ENCODE measurements at regions not wholly inside any gene's neighbourhood (a gene's known extent, or its start where the extent isn't known, plus 50 kb on each side); places are given as distances from the start of the nearest gene placed in this dataset.

GRCh38 chr3:125645616-125646015 is 50.3 kb upstream of the OSBPL11 start:
- no peak for TF ChIP-seq POLR2AphosphoS5 (IDR thresholded peaks at IDR 0.05; ENCODE audit: low read depth, low read length)
- no peak for TF ChIP-seq TAF1 (IDR thresholded peaks at IDR 0.05; ENCODE audit: low read depth, low read length)
- TF ChIP-seq PAX5 (IDR thresholded peaks at IDR 0.05; ENCODE audit: insufficient read depth, low read length, severe bottlenecking), result no peak
- TF ChIP-seq POLR2A (IDR thresholded peaks at IDR 0.05; ENCODE audit: low read depth, low read length), result no peak
- TF ChIP-seq POU2F2 (IDR thresholded peaks at IDR 0.05; ENCODE audit: low read depth, low read length), result no peak
- no peak for TF ChIP-seq SPI1 (IDR thresholded peaks at IDR 0.05; ENCODE audit: low read depth, low read length)
- FAIRE-seq, result no peak
- DNase-seq (ENCODE audit: insufficient read length, low spot score), result no peak

GRCh38 chr3:125646581-125646980 is 51.3 kb upstream of the OSBPL11 start:
- FAIRE-seq, result no peak
- TF ChIP-seq PAX5 (IDR thresholded peaks at IDR 0.05; ENCODE audit: insufficient read depth, low read length, severe bottlenecking) (no peak), POU2F2 (IDR thresholded peaks at IDR 0.05; ENCODE audit: low read depth, low read length) (no peak), SPI1 (IDR thresholded peaks at IDR 0.05; ENCODE audit: low read depth, low read length) (no peak), POLR2A (IDR thresholded peaks at IDR 0.05; ENCODE audit: low read depth, low read length) (no peak), TAF1 (IDR thresholded peaks at IDR 0.05; ENCODE audit: low read depth, low read length) (no peak), POLR2AphosphoS5 (IDR thresholded peaks at IDR 0.05; ENCODE audit: low read depth, low read length) (no peak)
- DNase-seq (ENCODE audit: insufficient read length, low spot score), result no peak

- FAIRE-seq (no peak), DNase-seq (ENCODE audit: insufficient read length, low spot score) (no peak)
- no peak for TF ChIP-seq SPI1 (IDR thresholded peaks at IDR 0.05; ENCODE audit: low read depth, low read length)
- TF ChIP-seq PAX5 (IDR thresholded peaks at IDR 0.05; ENCODE audit: insufficient read depth, low read length, severe bottlenecking), result no peak
- no peak for TF ChIP-seq TAF1 (IDR thresholded peaks at IDR 0.05; ENCODE audit: low read depth, low read length)
These were observed 52.2 kb upstream of the OSBPL11 start for GRCh38 chr3:125647318-125648014.

- DNase-seq (ENCODE audit: insufficient read length, low spot score) (no peak), FAIRE-seq (no peak)
- no peak for TF ChIP-seq SPI1 (IDR thresholded peaks at IDR 0.05; ENCODE audit: low read depth, low read length)
- no peak for TF ChIP-seq PAX5 (IDR thresholded peaks at IDR 0.05; ENCODE audit: insufficient read depth, low read length, severe bottlenecking)
- TF ChIP-seq POLR2A (IDR thresholded peaks at IDR 0.05; ENCODE audit: low read depth, low read length), result no peak
- no peak for TF ChIP-seq POU2F2 (IDR thresholded peaks at IDR 0.05; ENCODE audit: low read depth, low read length)
- no peak for TF ChIP-seq POLR2AphosphoS5 (IDR thresholded peaks at IDR 0.05; ENCODE audit: low read depth, low read length)
- TF ChIP-seq TAF1 (IDR thresholded peaks at IDR 0.05; ENCODE audit: low read depth, low read length), result no peak
These were observed 55.9 kb upstream of the OSBPL11 start for GRCh38 chr3:125651244-125651643.

- TF ChIP-seq SPI1 (IDR thresholded peaks at IDR 0.05; ENCODE audit: low read depth, low read length), result no peak
- DNase-seq (ENCODE audit: insufficient read length, low spot score) (no peak), FAIRE-seq (no peak)
These were observed 57.1 kb upstream of the OSBPL11 start for GRCh38 chr3:125652349-125652748.

GRCh38 chr3:125654526-125654925 is 59.2 kb upstream of the OSBPL11 start:
- no peak for DNase-seq (ENCODE audit: insufficient read length, low spot score)
- no peak for FAIRE-seq
- TF ChIP-seq TAF1 (IDR thresholded peaks at IDR 0.05; ENCODE audit: low read depth, low read length), result no peak

GRCh38 chr3:125662675-125663074 is 67.4 kb upstream of the OSBPL11 start:
- FAIRE-seq, result no peak
- no peak for TF ChIP-seq POLR2AphosphoS5 (IDR thresholded peaks at IDR 0.05; ENCODE audit: low read depth, low read length)
- TF ChIP-seq TAF1 (IDR thresholded peaks at IDR 0.05; ENCODE audit: low read depth, low read length), result no peak
- no peak for TF ChIP-seq SPI1 (IDR thresholded peaks at IDR 0.05; ENCODE audit: low read depth, low read length)
- TF ChIP-seq POLR2A (IDR thresholded peaks at IDR 0.05; ENCODE audit: low read depth, low read length), result no peak
- TF ChIP-seq PAX5 (IDR thresholded peaks at IDR 0.05; ENCODE audit: insufficient read depth, low read length, severe bottlenecking), result no peak
- TF ChIP-seq POU2F2 (IDR thresholded peaks at IDR 0.05; ENCODE audit: low read depth, low read length), result no peak
- no peak for DNase-seq (ENCODE audit: insufficient read length, low spot score)

- FAIRE-seq, result no peak
- no peak for DNase-seq (ENCODE audit: insufficient read length, low spot score)
- TF ChIP-seq PAX5 (IDR thresholded peaks at IDR 0.05; ENCODE audit: insufficient read depth, low read length, severe bottlenecking), result no peak
- no peak for TF ChIP-seq POLR2A (IDR thresholded peaks at IDR 0.05; ENCODE audit: low read depth, low read length)
- no peak for TF ChIP-seq TAF1 (IDR thresholded peaks at IDR 0.05; ENCODE audit: low read depth, low read length)
- no peak for TF ChIP-seq POLR2AphosphoS5 (IDR thresholded peaks at IDR 0.05; ENCODE audit: low read depth, low read length)
- TF ChIP-seq POU2F2 (IDR thresholded peaks at IDR 0.05; ENCODE audit: low read depth, low read length), result no peak
- TF ChIP-seq SPI1 (IDR thresholded peaks at IDR 0.05; ENCODE audit: low read depth, low read length), result no peak
These were observed 75.1 kb upstream of the OSBPL11 start for GRCh38 chr3:125670352-125670751.

GRCh38 chr3:125670945-125671344 is 75.6 kb upstream of the OSBPL11 start:
- TF ChIP-seq POU2F2 (IDR thresholded peaks at IDR 0.05; ENCODE audit: low read depth, low read length), result no peak
- no peak for TF ChIP-seq SPI1 (IDR thresholded peaks at IDR 0.05; ENCODE audit: low read depth, low read length)
- no peak for TF ChIP-seq POLR2A (IDR thresholded peaks at IDR 0.05; ENCODE audit: low read depth, low read length)
- TF ChIP-seq TAF1 (IDR thresholded peaks at IDR 0.05; ENCODE audit: low read depth, low read length), result no peak
- TF ChIP-seq POLR2AphosphoS5 (IDR thresholded peaks at IDR 0.05; ENCODE audit: low read depth, low read length), result no peak
- no peak for TF ChIP-seq PAX5 (IDR thresholded peaks at IDR 0.05; ENCODE audit: insufficient read depth, low read length, severe bottlenecking)
- DNase-seq (ENCODE audit: insufficient read length, low spot score), result no peak
- FAIRE-seq, result no peak

- DNase-seq (ENCODE audit: insufficient read length, low spot score) (no peak), FAIRE-seq (no peak)
- TF ChIP-seq POLR2AphosphoS5 (IDR thresholded peaks at IDR 0.05; ENCODE audit: low read depth, low read length) (no peak), TAF1 (IDR thresholded peaks at IDR 0.05; ENCODE audit: low read depth, low read length) (no peak), SPI1 (IDR thresholded peaks at IDR 0.05; ENCODE audit: low read depth, low read length) (no peak), PAX5 (IDR thresholded peaks at IDR 0.05; ENCODE audit: insufficient read depth, low read length, severe bottlenecking) (no peak), POU2F2 (IDR thresholded peaks at IDR 0.05; ENCODE audit: low read depth, low read length) (no peak), POLR2A (IDR thresholded peaks at IDR 0.05; ENCODE audit: low read depth, low read length) (no peak)
These were observed 76.4 kb upstream of the OSBPL11 start for GRCh38 chr3:125671461-125672243.
